Astrocyte (in vitro differentiated cells and primary cell): ENCODE measurements at regions not wholly inside any gene's neighbourhood (a gene's known extent, or its start where the extent isn't known, plus 50 kb on each side); places are given as distances from the start of the nearest gene placed in this dataset.

Experiments
- DNase-seq: peaks from one replicate; pipeline ENCODE4 v3.0.0-alpha.2; 2010; ENCODE audit warnings: low read depth
- FAIRE-seq: peaks from 2 replicates; lab custom pipeline; 2011; peaks lifted over from hg19 to GRCh38; lab: Jason Lieb, UNC
- H2AFZ ChIP-seq: 2 replicates; pipeline ENCODE4 v1.6.0; 2012; ENCODE audit warnings: low read depth, low read length, inconsistent platforms
- H3K27ac ChIP-seq: 2 replicates; pipeline ENCODE4 v1.5.1; 2011; ENCODE audit warnings: low read depth, low read length, inconsistent platforms
- H3K27me3 ChIP-seq: 2 replicates; pipeline ENCODE4 v1.6.0; 2011; ENCODE audit warnings: low read length, inconsistent platforms; ENCODE audit not compliant: insufficient read depth
- H3K36me3 ChIP-seq: 2 replicates; pipeline ENCODE4 v1.5.1; 2011; ENCODE audit warnings: low read length, inconsistent platforms; ENCODE audit not compliant: insufficient read depth
- H3K4me1 ChIP-seq: 2 replicates; pipeline ENCODE4 v1.5.1; 2011; ENCODE audit warnings: low read length, inconsistent platforms; ENCODE audit not compliant: insufficient read depth
- H3K4me2 ChIP-seq: 2 replicates; pipeline ENCODE4 v1.6.0; 2012; ENCODE audit warnings: low read length, inconsistent platforms
- H3K4me3 ChIP-seq: 2 replicates; pipeline ENCODE4 v1.5.1; 2011; ENCODE audit warnings: low read depth, mild to moderate bottlenecking, low read length, inconsistent platforms; ENCODE audit not compliant: insufficient read depth
- H3K79me2 ChIP-seq: 2 replicates; pipeline ENCODE4 v1.6.0; 2012; ENCODE audit warnings: mild to moderate bottlenecking, low read length, inconsistent platforms; ENCODE audit not compliant: insufficient read depth
- H3K9ac ChIP-seq: 2 replicates; pipeline ENCODE4 v1.6.0; 2012; ENCODE audit warnings: mild to moderate bottlenecking, low read length, inconsistent platforms
- H3K9me3 ChIP-seq: 2 replicates; pipeline ENCODE4 v1.5.1; 2012; ENCODE audit warnings: low read depth, mild to moderate bottlenecking, low read length, inconsistent platforms; ENCODE audit not compliant: insufficient read depth
- H4K20me1 ChIP-seq: 2 replicates; pipeline ENCODE4 v1.6.0; 2012; ENCODE audit warnings: low read length, inconsistent platforms; ENCODE audit not compliant: insufficient read depth
- H3K27ac Mint-ChIP-seq: one replicate; pipeline ENCODE4 v1.8.0; 2021; ENCODE audit warnings: mild to moderate bottlenecking, mixed read lengths; ENCODE audit not compliant: unreplicated experiment
- H3K27me3 Mint-ChIP-seq: one replicate; pipeline ENCODE4 v1.8.0; 2021; ENCODE audit warnings: low read depth, mixed read lengths; ENCODE audit not compliant: unreplicated experiment
- H3K36me3 Mint-ChIP-seq: one replicate; pipeline ENCODE4 v1.8.0; 2021; ENCODE audit warnings: low read depth, mixed read lengths; ENCODE audit not compliant: unreplicated experiment
- H3K4me1 Mint-ChIP-seq: one replicate; pipeline ENCODE4 v1.8.0; 2021; ENCODE audit warnings: low read depth, mixed read lengths; ENCODE audit not compliant: unreplicated experiment
- H3K4me3 Mint-ChIP-seq: one replicate; pipeline ENCODE4 v1.8.0; 2021; ENCODE audit warnings: mild to moderate bottlenecking, moderate library complexity, mixed read lengths; ENCODE audit not compliant: unreplicated experiment
- H3K9me3 Mint-ChIP-seq: one replicate; pipeline ENCODE4 v1.8.0; 2021; ENCODE audit warnings: mild to moderate bottlenecking, mixed read lengths; ENCODE audit not compliant: unreplicated experiment
- EZH2 ChIP-seq: IDR thresholded peaks from 2 replicates; pipeline ENCODE4 v1.6.1; 2012; ENCODE audit warnings: mild to moderate bottlenecking, low read length, inconsistent platforms; ENCODE audit not compliant: insufficient read depth
- TF ChIP-seq, protein P1 (sequence below): IDR thresholded peaks from 2 replicates; pipeline ENCODE4 v1.5.1; 2011; ENCODE audit warnings: low read depth, mild to moderate bottlenecking, inconsistent platforms, low read length, moderate library complexity; ENCODE audit not compliant: insufficient read depth

DNA sequence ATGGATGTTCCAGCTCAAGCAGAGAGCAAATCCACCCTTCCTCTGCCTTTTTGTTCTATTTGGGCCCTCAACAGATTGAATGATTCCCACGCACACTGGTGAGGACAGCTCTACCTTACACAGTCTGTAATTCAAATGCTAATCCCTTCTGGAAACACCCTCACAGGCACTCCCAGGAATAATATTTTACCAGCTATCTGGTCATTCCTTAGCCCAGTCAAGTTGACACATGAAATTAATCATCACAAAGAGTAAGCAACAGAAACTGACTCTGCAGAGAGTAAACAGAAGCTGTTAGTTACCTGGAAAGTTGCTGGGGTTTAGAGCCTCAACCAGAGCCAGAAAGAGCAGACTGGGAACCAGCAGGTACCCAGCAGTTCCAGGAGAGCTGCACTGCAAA, 75.5 kb upstream of the MMP2 start:
- Histone ChIP-seq H3K79me2 (no peaks in the 10 kb centered on the region), H4K20me1 (no peaks in the 10 kb centered on the region), H3K9ac (no peak overlapping the region), H3K27ac (no peak overlapping the region), H3K36me3 (no peaks in the 10 kb centered on the region), H2AFZ (no peak overlapping the region), H3K9me3 (no peaks in the 10 kb centered on the region), H3K4me3 (no peak overlapping the region), H3K27me3 (peaks cover 2% of the 10 kb centered on the region), H3K4me2 (no peak overlapping the region), H3K4me1 (no peaks in the 10 kb centered on the region)
- FAIRE-seq = no peak
- TF ChIP-seq EZH2 = no peak
- TF ChIP-seq, protein P1, sequence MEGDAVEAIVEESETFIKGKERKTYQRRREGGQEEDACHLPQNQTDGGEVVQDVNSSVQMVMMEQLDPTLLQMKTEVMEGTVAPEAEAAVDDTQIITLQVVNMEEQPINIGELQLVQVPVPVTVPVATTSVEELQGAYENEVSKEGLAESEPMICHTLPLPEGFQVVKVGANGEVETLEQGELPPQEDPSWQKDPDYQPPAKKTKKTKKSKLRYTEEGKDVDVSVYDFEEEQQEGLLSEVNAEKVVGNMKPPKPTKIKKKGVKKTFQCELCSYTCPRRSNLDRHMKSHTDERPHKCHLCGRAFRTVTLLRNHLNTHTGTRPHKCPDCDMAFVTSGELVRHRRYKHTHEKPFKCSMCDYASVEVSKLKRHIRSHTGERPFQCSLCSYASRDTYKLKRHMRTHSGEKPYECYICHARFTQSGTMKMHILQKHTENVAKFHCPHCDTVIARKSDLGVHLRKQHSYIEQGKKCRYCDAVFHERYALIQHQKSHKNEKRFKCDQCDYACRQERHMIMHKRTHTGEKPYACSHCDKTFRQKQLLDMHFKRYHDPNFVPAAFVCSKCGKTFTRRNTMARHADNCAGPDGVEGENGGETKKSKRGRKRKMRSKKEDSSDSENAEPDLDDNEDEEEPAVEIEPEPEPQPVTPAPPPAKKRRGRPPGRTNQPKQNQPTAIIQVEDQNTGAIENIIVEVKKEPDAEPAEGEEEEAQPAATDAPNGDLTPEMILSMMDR = no peak
- H3K27me3 Mint-ChIP-seq = peaks cover 39% of the 10 kb centered on the region
- H3K4me1 Mint-ChIP-seq = no peaks in the 10 kb centered on the region
- H3K9me3 Mint-ChIP-seq = no peaks in the 10 kb centered on the region
- no peak overlapping the region for H3K27ac Mint-ChIP-seq
- H3K4me3 Mint-ChIP-seq = no peak overlapping the region
- no peaks in the 10 kb centered on the region for H3K36me3 Mint-ChIP-seq
- no peak for DNase-seq

DNA sequence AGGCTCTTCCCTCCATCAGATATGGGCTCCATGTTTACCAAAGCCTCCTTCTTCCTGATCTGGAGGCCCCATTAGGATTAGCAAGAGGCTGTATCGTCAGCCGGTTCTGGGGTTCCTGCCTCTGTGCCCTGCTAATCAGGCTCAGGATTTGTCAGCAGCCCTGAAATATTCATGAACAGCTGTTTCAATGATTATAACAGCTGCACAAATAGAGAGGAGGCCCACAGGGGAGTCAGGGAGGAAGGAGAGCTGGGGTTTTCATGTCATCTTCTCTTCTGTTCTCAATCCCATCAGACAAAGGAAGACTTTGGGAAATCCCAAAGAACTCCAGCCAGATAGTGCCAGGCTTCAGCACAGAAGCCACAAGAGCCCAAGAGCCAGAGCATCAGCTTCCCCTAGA, 72.3 kb upstream of the MMP2 start:
- no peak for TF ChIP-seq EZH2
- TF ChIP-seq, protein P1 = no peak
- Histone ChIP-seq H3K27me3 (peaks cover 2% of the 10 kb centered on the region), H3K4me2 (no peak overlapping the region), H4K20me1 (no peaks in the 10 kb centered on the region), H3K4me3 (no peak overlapping the region), H3K79me2 (no peaks in the 10 kb centered on the region), H3K9me3 (no peaks in the 10 kb centered on the region), H3K9ac (no peak overlapping the region), H3K27ac (no peak overlapping the region), H3K4me1 (no peaks in the 10 kb centered on the region), H3K36me3 (no peaks in the 10 kb centered on the region), H2AFZ (no peak overlapping the region)
- Mint-ChIP-seq H3K27me3 (peaks cover 31% of the 10 kb centered on the region), H3K4me1 (no peaks in the 10 kb centered on the region), H3K36me3 (no peaks in the 10 kb centered on the region), H3K4me3 (no peak overlapping the region), H3K27ac (no peak overlapping the region), H3K9me3 (no peaks in the 10 kb centered on the region)
- no peak for FAIRE-seq
- DNase-seq = no peak

DNA sequence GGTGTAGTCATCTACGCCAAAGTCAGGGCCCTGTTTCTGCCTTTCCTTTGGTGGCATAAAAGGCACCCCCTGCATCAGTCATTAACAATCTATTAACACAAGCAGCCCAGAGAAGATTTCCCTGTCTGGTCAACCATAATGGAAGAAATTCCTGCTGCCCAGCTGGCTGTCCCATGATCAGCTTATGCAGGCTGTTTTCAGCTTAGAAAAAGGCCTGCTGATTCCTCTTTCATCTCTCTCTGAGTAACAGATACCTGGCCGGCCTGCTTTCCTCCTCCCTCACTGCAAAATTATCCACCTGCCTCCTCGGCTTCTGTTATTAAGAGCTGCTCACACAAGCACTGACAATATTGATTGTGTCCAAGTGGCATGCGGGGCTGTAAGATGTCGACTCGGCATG, 70.3 kb upstream of the MMP2 start:
- DNase-seq (no peak), FAIRE-seq (no peak)
- H3K4me1 Mint-ChIP-seq = no peaks in the 10 kb centered on the region
- no peaks in the 10 kb centered on the region for H3K36me3 Mint-ChIP-seq
- no peak overlapping the region for H3K4me3 Mint-ChIP-seq
- Histone ChIP-seq H3K27me3 (no peaks in the 10 kb centered on the region), H3K4me1 (no peaks in the 10 kb centered on the region), H2AFZ (no peak overlapping the region), H3K79me2 (no peaks in the 10 kb centered on the region), H3K4me2 (no peak overlapping the region), H4K20me1 (no peaks in the 10 kb centered on the region), H3K27ac (no peak overlapping the region), H3K9me3 (no peaks in the 10 kb centered on the region), H3K9ac (no peak overlapping the region), H3K36me3 (no peaks in the 10 kb centered on the region), H3K4me3 (no peak overlapping the region)
- H3K27ac Mint-ChIP-seq = no peak overlapping the region
- TF ChIP-seq, protein P1 = no peak
- TF ChIP-seq EZH2 = no peak
- peaks cover 30% of the 10 kb centered on the region for H3K27me3 Mint-ChIP-seq
- no peaks in the 10 kb centered on the region for H3K9me3 Mint-ChIP-seq
